Activated naive CD8-positive, alpha-beta T cell (primary cell): ENCODE measurements at regions not wholly inside any gene's neighbourhood (a gene's known extent, or its start where the extent isn't known, plus 50 kb on each side); places are given as distances from the start of the nearest gene placed in this dataset.
"Not testable (repeated sequence)": the region's sequence is repeated elsewhere in the genome, so short reads cannot be mapped to it uniquely, and the experiment has no call there.

Experiments used
- H3K27ac Mint-ChIP-seq: one replicate; pipeline ENCODE4 v1.8.0; 2021; ENCODE audit warnings: mixed read lengths
- H3K27me3 Mint-ChIP-seq: one replicate; pipeline ENCODE4 v1.8.0; 2021; ENCODE audit warnings: mixed read lengths
- H3K36me3 Mint-ChIP-seq: one replicate; pipeline ENCODE4 v1.8.0; 2021; ENCODE audit warnings: mixed read lengths
- H3K4me1 Mint-ChIP-seq: one replicate; pipeline ENCODE4 v1.8.0; 2021; ENCODE audit warnings: low read depth, mixed read lengths
- H3K4me3 Mint-ChIP-seq: one replicate; pipeline ENCODE4 v1.8.0; 2021; ENCODE audit warnings: mild to moderate bottlenecking, mixed read lengths
- H3K9me3 Mint-ChIP-seq: one replicate; pipeline ENCODE4 v1.8.0; 2021; ENCODE audit warnings: low read depth, mixed read lengths

- H3K36me3 Mint-ChIP-seq, H3K4me3 Mint-ChIP-seq, H3K4me1 Mint-ChIP-seq, H3K27ac Mint-ChIP-seq, H3K27me3 Mint-ChIP-seq: not testable (repeated sequence)
- peaks cover 11% of the 10 kb centered on the region for H3K9me3 Mint-ChIP-seq
Observed at GRCh38 chr3:59360312-59360711, 310.5 kb upstream of the CFAP20DC start.

DNA sequence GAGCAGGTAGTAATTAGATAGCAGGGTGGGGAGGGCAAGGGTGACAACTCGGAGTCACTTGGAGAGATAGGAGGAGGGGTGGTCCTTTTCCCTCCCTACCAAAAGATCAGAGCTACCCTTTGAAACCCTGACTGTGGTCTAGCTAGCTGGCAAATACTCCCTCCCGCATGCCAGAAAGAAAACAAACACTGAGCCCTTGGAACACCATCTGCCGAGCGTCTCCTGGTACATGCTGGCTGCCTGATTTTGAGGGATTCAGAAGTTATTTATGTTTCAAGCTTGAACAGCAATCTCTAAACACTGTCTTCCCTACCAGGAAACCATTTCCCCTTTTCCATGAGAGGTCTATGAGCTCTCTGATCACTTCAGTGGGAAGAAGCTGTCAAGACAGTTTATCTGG, 291.6 kb upstream of the CFAP20DC start:
- Mint-ChIP-seq H3K36me3 (no peaks in the 10 kb centered on the region), H3K4me3 (no peak overlapping the region), H3K9me3 (no peaks in the 10 kb centered on the region), H3K27me3 (peaks cover 2% of the 10 kb centered on the region), H3K27ac (no peak overlapping the region), H3K4me1 (peaks cover 4% of the 10 kb centered on the region)

DNA sequence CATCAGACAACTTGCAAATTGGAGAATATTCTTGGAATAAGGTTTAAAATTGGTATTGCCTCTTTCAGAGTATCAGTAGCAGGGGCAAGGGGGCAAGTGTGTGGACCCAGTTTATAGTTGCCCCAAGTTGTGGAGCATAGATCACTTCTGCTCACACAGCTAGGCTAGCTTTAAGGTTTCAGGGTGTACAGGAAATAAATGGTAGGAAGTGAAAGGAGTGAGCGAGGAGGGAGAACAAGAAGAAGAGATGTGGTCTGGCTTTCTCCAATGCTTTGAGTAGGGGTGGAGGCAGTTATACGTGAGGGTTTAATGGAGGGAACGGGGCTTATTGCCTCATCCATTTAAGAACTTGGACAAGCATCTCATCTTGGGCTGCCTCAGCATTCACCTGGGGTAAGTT, 290.0 kb upstream of the CFAP20DC start:
- no peaks in the 10 kb centered on the region for H3K9me3 Mint-ChIP-seq
- no peaks in the 10 kb centered on the region for H3K36me3 Mint-ChIP-seq
- H3K4me1 Mint-ChIP-seq: peaks cover 4% of the 10 kb centered on the region
- H3K27me3 Mint-ChIP-seq: peaks cover 2% of the 10 kb centered on the region
- H3K27ac Mint-ChIP-seq: no peak overlapping the region
- H3K4me3 Mint-ChIP-seq: no peak overlapping the region

GRCh38 chr3:59338934-59339333, 289.1 kb upstream of the CFAP20DC start:
- Mint-ChIP-seq H3K4me1 (peaks cover 4% of the 10 kb centered on the region), H3K9me3 (no peaks in the 10 kb centered on the region), H3K36me3 (peaks cover 2% of the 10 kb centered on the region), H3K4me3 (no peak overlapping the region), H3K27me3 (peaks cover 2% of the 10 kb centered on the region), H3K27ac (no peak overlapping the region)

DNA sequence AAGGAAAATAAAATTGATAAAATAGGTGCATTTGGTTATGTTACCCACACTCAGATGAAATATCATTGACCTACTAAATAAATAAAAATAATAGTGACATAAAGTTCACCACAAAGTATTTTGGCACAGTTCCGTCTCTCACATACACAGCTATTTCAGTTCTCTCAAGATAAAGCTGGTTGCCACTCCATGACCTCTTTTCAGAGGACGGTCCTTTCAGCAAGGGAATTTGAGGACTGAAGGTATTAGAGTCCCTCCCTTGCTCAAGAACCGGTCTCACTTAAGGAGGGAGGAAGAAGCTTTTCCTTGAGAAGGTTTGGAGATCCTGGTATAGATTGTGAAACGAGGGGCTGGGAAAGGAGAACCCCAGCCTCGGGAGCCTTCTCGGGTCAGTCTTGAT, 285.5 kb upstream of the CFAP20DC start:
- H3K4me3 Mint-ChIP-seq: no peak overlapping the region
- no peaks in the 10 kb centered on the region for H3K9me3 Mint-ChIP-seq
- peaks cover 4% of the 10 kb centered on the region for H3K4me1 Mint-ChIP-seq
- H3K27ac Mint-ChIP-seq: no peak overlapping the region
- no peaks in the 10 kb centered on the region for H3K27me3 Mint-ChIP-seq
- H3K36me3 Mint-ChIP-seq: peaks cover 3% of the 10 kb centered on the region

DNA sequence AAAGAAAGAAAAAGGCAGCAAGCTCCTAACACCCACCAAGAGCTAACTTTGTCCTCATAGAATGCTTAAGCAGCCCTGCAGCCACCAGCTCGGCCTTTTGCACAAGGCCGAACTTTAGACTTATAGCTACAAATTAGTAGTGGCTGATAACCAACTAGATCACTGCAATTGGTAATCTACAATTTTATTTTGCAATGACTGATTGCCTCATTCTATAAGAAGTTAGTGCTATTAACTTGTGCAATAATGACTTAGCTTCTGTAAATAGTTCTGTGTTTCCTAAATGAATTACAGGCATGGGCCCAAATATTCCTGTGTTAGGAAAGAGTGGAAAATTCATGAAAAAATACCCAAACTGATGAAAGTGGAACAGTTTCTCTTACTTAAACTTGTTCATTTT, 284.8 kb upstream of the CFAP20DC start:
- Mint-ChIP-seq H3K27me3 (no peaks in the 10 kb centered on the region), H3K4me1 (no peaks in the 10 kb centered on the region), H3K4me3 (no peak overlapping the region), H3K27ac (no peak overlapping the region), H3K9me3 (no peaks in the 10 kb centered on the region), H3K36me3 (peaks cover 3% of the 10 kb centered on the region)

DNA sequence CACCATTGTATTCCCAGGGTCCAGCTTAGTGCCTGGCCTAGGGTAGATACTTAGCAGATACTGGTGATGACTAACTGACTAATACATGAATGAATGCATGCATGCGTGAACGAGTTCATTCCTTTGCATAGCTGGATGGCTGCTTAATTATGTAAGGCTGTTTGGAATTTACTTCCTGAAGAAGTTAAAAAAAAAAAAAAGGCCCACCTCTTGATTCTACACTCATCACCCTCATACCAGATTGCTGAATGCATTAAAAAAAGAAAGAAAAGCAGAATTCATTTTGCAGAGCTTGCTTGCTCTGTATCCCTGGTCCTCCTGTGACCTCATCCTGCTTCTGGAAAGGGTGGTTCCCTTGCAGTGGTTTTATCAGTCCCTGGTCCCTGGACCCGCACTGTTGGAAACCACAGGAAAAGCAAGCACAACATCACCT, 277.6 kb upstream of the CFAP20DC start:
- H3K27me3 Mint-ChIP-seq: no peaks in the 10 kb centered on the region
- no peaks in the 10 kb centered on the region for H3K4me1 Mint-ChIP-seq
- H3K27ac Mint-ChIP-seq: no peak overlapping the region
- H3K36me3 Mint-ChIP-seq: peaks cover 4% of the 10 kb centered on the region
- peaks cover 5% of the 10 kb centered on the region for H3K9me3 Mint-ChIP-seq
- H3K4me3 Mint-ChIP-seq: no peak overlapping the region

DNA sequence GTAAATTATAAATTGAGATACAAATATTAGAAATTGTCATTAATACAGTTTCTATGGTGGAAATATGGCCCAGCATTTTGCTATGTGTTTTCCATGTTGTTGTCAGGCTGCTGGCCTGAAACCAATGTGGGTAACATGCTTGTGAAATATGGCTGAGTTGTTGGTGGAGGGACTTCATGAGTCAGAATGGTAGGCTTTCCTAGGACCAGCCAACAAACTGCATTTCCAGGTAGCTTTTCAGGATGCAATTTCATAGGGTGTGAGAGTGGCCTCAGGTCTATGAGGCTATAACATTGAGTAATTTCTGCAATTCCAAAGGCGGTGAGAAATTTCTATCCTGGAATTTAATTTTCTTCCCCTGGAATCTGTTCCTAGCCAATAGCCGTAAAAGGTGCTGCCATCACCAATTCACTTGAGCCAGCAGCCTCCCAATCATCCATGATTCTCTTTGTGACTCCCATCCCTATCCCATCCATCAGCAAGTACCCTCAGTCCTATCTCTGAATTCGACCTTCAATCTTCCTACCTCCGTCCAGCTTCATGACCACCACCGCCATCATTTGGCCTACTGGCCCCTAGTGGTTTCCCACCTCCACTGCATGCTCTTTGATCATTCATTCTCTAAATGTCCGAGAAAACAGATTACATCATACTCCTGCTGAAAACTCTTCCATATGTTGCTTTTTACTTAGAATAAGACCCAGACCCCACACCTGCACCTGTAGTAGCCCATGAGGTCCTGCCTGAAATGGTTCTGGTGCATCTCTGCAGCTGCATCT, 276.6 kb upstream of the CFAP20DC start:
- Mint-ChIP-seq H3K27me3 (no peaks in the 10 kb centered on the region), H3K27ac (no peak overlapping the region), H3K36me3 (peaks cover 4% of the 10 kb centered on the region), H3K9me3 (peaks cover 5% of the 10 kb centered on the region), H3K4me1 (no peaks in the 10 kb centered on the region), H3K4me3 (no peak overlapping the region)

DNA sequence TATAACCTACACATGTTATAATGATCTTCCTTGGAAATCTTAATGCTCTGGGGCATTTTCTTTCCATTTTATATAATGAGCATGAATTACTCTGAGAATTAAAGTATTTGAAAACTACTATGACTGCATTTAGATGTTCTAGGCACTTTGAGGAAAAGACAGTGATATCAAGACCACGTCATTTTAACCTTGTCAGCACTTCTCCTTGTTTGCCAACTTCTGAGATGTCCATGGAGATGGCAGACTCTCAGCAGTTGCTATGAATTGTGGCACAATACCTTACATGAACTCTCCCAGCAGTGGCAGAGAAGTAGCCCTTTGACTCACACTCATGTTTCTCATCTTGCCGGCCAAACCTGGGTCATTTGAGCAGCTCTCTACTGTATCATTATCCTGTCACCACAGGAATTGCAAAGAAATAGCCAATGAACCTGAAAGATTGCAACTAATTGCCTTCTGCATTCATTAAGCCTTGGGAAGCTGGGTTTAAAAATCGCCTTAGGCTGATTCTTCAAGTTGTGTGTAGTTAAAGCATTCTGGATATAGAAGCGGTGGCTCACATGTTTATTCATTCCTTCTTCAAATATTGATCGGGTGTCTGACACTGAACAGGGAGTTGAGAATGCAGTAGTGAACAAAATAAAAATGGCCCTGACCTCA, 272.2 kb upstream of the CFAP20DC start:
- no peak overlapping the region for H3K4me3 Mint-ChIP-seq
- no peaks in the 10 kb centered on the region for H3K27me3 Mint-ChIP-seq
- H3K9me3 Mint-ChIP-seq: peaks cover 5% of the 10 kb centered on the region
- peaks cover 4% of the 10 kb centered on the region for H3K36me3 Mint-ChIP-seq
- no peak overlapping the region for H3K27ac Mint-ChIP-seq
- no peaks in the 10 kb centered on the region for H3K4me1 Mint-ChIP-seq

GRCh38 chr3:59320080-59320479, 270.3 kb upstream of the CFAP20DC start:
- Mint-ChIP-seq H3K4me3 (no peak overlapping the region), H3K27ac (no peak overlapping the region), H3K9me3 (no peaks in the 10 kb centered on the region)

DNA sequence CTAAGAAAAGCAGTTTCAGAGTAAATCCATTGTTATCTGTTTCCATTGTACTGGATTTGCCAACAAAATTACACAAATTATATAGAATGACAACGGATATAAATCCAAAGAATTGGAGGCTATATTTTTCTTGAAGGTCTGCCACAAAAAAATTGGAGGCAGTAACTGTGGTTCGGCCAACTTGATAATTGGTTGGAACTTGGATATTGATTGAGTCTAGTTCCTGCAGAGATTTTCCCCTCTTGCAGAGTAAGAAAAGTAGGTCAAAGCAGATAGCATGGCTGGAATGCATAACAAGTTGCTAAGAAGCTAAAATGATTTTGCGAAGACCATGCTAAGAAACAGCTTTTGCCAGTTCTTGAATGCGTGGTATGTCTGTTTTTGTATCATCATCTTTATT, 269.6 kb upstream of the CFAP20DC start:
- Mint-ChIP-seq H3K4me3 (no peak overlapping the region), H3K27ac (no peak overlapping the region), H3K9me3 (no peaks in the 10 kb centered on the region), H3K36me3 (no peaks in the 10 kb centered on the region), H3K27me3 (no peaks in the 10 kb centered on the region), H3K4me1 (no peaks in the 10 kb centered on the region)

More at GRCh38 chr3:59320080-59320479, 270.3 kb upstream of the CFAP20DC start:
- Mint-ChIP-seq H3K36me3 (no peaks in the 10 kb centered on the region), H3K27me3 (no peaks in the 10 kb centered on the region), H3K4me1 (no peaks in the 10 kb centered on the region)

- Mint-ChIP-seq H3K4me3 (no peak overlapping the region), H3K9me3 (no peaks in the 10 kb centered on the region), H3K36me3 (no peaks in the 10 kb centered on the region), H3K4me1 (no peaks in the 10 kb centered on the region), H3K27ac (no peak overlapping the region), H3K27me3 (no peaks in the 10 kb centered on the region)
Observed at GRCh38 chr3:59318881-59319280, 269.1 kb upstream of the CFAP20DC start.

DNA sequence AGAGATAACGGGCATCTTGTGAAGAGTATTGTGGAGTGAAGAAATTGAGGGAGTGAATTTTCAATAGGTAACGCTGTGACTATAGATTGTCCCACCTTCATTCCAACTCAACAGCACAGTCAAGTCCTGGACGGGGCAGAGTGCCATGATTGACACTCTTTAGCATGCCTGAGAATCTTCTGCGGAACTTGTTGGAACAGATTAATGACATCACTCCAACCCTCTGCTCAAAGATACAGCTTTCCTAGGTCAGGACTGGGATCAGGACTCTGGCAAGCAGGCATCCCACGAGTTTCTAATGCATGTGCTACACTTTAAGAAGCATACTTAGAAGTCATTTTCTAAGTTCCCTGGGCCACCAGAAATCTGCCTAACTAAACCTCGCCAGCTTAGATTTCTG, 267.6 kb upstream of the CFAP20DC start:
- no peaks in the 10 kb centered on the region for H3K9me3 Mint-ChIP-seq

GRCh38 chr3:59316688-59317275, 267.0 kb upstream of the CFAP20DC start:
- Mint-ChIP-seq H3K4me1 (no peaks in the 10 kb centered on the region), H3K36me3 (no peaks in the 10 kb centered on the region), H3K4me3 (no peak overlapping the region), H3K9me3 (no peaks in the 10 kb centered on the region), H3K27ac (no peak overlapping the region), H3K27me3 (no peaks in the 10 kb centered on the region)

More for the DNA sequence above, 267.6 kb upstream of the CFAP20DC start:
- Mint-ChIP-seq H3K27me3 (no peaks in the 10 kb centered on the region), H3K4me3 (no peak overlapping the region), H3K36me3 (no peaks in the 10 kb centered on the region), H3K4me1 (no peaks in the 10 kb centered on the region), H3K27ac (no peak overlapping the region)

- Mint-ChIP-seq H3K36me3 (no peaks in the 10 kb centered on the region), H3K9me3 (no peaks in the 10 kb centered on the region), H3K4me3 (no peak overlapping the region), H3K27ac (no peak overlapping the region), H3K27me3 (no peaks in the 10 kb centered on the region), H3K4me1 (peaks cover 6% of the 10 kb centered on the region)
Observed at GRCh38 chr3:59313365-59313764, 263.5 kb upstream of the CFAP20DC start.
